Neural cell (in vitro differentiated cells): ENCODE measurements at regions not wholly inside any gene's neighbourhood (a gene's known extent, or its start where the extent isn't known, plus 50 kb on each side); places are given as distances from the start of the nearest gene placed in this dataset.

ENCODE experiments used
- EP300 ChIP-seq: fragments of 450-650 bp; conservative IDR thresholded peaks from 2 replicates; pipeline ENCODE4 v1.6.1; 2014; ENCODE audit warnings: antibody characterized with exemption, mild to moderate bottlenecking, moderate library complexity; ENCODE audit not compliant: poor library complexity, severe bottlenecking
- EZH2 ChIP-seq: fragments of 200-600, 300-800 bp; shearing (Covaris generic), sonication (generic); IDR thresholded peaks from 2 replicates; pipeline ENCODE4 v1.6.1; 2014; ENCODE audit warnings: antibody characterized with exemption, low read length, borderline replicate concordance, mild to moderate bottlenecking; ENCODE audit not compliant: insufficient read depth, poor library complexity, severe bottlenecking
- POLR2AphosphoS5 ChIP-seq: IDR thresholded peaks from 2 replicates; pipeline ENCODE4 v1.6.1; 2012
- RAD21 ChIP-seq: fragments of 450-650 bp; conservative IDR thresholded peaks from 2 replicates; pipeline ENCODE4 v1.6.1; 2014; ENCODE audit warnings: antibody characterized with exemption, mild to moderate bottlenecking, moderate library complexity
- SMC3 ChIP-seq: fragments of 450-650 bp; conservative IDR thresholded peaks from 2 replicates; pipeline ENCODE4 v1.6.1; 2014; ENCODE audit warnings: antibody characterized with exemption, mild to moderate bottlenecking, moderate library complexity; ENCODE audit not compliant: poor library complexity
- TAF1 ChIP-seq: IDR thresholded peaks from 2 replicates; pipeline ENCODE4 v1.6.1; 2012; ENCODE audit warnings: low read depth
- TF ChIP-seq, protein P1 (sequence below): fragments of 450-650 bp; IDR thresholded peaks from 2 replicates; pipeline ENCODE4 v1.5.1; 2014; ENCODE audit warnings: antibody characterized with exemption, mild to moderate bottlenecking, moderate library complexity; ENCODE audit not compliant: poor library complexity, severe bottlenecking
- TF ChIP-seq, protein P2 (sequence below): IDR thresholded peaks from 2 replicates; pipeline ENCODE4 v1.6.1; 2012; ENCODE audit warnings: borderline replicate concordance

DNA sequence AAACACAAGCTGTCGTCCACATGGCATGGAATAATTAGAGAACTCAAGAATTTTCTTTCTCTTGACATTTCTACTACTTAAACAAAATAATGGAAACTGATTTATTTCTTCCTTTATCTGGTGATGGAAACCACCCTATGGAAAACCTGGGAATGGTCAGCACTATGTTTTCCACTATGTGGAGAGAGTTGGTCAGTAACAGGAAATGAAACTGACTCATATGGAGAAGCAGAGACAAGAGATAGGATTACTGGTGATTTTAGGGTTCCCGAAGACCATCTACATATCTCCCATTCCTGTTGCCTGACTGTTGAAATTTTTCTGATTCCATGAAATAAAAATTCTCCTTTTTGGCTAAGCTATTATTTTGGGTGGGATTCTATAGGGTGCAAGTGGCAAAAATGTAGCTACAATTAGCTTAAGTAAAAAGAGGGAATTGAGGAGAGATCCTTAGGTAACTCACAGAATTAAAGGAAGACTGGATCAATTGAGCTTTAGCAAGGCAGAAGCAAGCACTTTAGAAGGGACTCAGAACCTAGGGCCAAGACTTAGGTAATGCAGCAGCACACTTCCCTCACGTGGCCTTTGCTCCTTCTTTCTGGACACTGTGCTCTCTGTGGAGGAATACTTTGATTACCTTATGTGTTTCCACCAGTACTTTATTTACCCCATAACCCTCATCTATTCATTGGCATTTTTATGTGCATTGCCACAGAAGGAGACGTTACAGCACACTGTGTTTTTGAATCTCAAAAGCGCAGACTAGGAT lies 89.6 kb downstream of the LEPR start:
- TF ChIP-seq RAD21 (no peak), TAF1 (no peak), POLR2AphosphoS5 (no peak), SMC3 (no peak), EP300 (no peak), EZH2 (no peak)
- TF ChIP-seq, protein P1, sequence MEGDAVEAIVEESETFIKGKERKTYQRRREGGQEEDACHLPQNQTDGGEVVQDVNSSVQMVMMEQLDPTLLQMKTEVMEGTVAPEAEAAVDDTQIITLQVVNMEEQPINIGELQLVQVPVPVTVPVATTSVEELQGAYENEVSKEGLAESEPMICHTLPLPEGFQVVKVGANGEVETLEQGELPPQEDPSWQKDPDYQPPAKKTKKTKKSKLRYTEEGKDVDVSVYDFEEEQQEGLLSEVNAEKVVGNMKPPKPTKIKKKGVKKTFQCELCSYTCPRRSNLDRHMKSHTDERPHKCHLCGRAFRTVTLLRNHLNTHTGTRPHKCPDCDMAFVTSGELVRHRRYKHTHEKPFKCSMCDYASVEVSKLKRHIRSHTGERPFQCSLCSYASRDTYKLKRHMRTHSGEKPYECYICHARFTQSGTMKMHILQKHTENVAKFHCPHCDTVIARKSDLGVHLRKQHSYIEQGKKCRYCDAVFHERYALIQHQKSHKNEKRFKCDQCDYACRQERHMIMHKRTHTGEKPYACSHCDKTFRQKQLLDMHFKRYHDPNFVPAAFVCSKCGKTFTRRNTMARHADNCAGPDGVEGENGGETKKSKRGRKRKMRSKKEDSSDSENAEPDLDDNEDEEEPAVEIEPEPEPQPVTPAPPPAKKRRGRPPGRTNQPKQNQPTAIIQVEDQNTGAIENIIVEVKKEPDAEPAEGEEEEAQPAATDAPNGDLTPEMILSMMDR, result no peak
- TF ChIP-seq, protein P2, sequence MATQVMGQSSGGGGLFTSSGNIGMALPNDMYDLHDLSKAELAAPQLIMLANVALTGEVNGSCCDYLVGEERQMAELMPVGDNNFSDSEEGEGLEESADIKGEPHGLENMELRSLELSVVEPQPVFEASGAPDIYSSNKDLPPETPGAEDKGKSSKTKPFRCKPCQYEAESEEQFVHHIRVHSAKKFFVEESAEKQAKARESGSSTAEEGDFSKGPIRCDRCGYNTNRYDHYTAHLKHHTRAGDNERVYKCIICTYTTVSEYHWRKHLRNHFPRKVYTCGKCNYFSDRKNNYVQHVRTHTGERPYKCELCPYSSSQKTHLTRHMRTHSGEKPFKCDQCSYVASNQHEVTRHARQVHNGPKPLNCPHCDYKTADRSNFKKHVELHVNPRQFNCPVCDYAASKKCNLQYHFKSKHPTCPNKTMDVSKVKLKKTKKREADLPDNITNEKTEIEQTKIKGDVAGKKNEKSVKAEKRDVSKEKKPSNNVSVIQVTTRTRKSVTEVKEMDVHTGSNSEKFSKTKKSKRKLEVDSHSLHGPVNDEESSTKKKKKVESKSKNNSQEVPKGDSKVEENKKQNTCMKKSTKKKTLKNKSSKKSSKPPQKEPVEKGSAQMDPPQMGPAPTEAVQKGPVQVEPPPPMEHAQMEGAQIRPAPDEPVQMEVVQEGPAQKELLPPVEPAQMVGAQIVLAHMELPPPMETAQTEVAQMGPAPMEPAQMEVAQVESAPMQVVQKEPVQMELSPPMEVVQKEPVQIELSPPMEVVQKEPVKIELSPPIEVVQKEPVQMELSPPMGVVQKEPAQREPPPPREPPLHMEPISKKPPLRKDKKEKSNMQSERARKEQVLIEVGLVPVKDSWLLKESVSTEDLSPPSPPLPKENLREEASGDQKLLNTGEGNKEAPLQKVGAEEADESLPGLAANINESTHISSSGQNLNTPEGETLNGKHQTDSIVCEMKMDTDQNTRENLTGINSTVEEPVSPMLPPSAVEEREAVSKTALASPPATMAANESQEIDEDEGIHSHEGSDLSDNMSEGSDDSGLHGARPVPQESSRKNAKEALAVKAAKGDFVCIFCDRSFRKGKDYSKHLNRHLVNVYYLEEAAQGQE, result no peak
